Sigmoid colon (tissue), 6 donors: ENCODE measurements at regions not wholly inside any gene's neighbourhood (a gene's known extent, or its start where the extent isn't known, plus 50 kb on each side); places are given as distances from the start of the nearest gene placed in this dataset.

Experiments
- DNase-seq: peaks from one replicate; pipeline ENCODE4 v3.0.0-alpha.2; 2019
- H3K27ac ChIP-seq, 4 donors: fragments of 200-600 bp; sonication (generic); one replicate each; pipeline ENCODE4 v1.5.1; 2016 to 2019; ENCODE audit warnings: mild to moderate bottlenecking in 1 of 4
- H3K27me3 ChIP-seq, 3 donors: fragments of 200-600 bp; sonication (generic); one replicate each; pipeline ENCODE4 v1.5.1; 2019; ENCODE audit warnings: mild to moderate bottlenecking in 1 of 3
- H3K36me3 ChIP-seq, 4 donors: fragments of 200-600 bp; sonication (generic); one replicate each; pipeline ENCODE4 v1.5.1; 2016 to 2019
- H3K4me1 ChIP-seq, 4 donors: fragments of 200-600 bp; sonication (generic); one replicate each; pipeline ENCODE4 v1.5.1; 2017 to 2019
- H3K4me3 ChIP-seq, 4 donors: fragments of 200-600 bp; sonication (generic); one replicate each; pipeline ENCODE4 v1.5.1; 2017 to 2019; ENCODE audit warnings: mild to moderate bottlenecking in 2 of 4, moderate library complexity in 1 of 4
- H3K9me3 ChIP-seq, 4 donors: fragments of 200-600 bp in 3 of 4; sonication (generic) in 3 of 4; one replicate each; pipeline versions ENCODE4 v1.5.1 to v1.6.1; 2013 to 2019
- CTCF ChIP-seq, 4 experiments: fragments of 450-650 bp in 3 of 4; fragments of 200-600 bp in 1 of 4; IDR thresholded peaks; one replicate each; pipeline ENCODE4 v1.5.1; 2016 to 2019; ENCODE audit warnings: antibody characterized with exemption in 4 of 4, mild to moderate bottlenecking in 3 of 4, moderate library complexity in 2 of 4
- EP300 ChIP-seq, 4 donors: sonication (generic); formaldehyde crosslinking; IDR thresholded peaks; one replicate each; pipeline ENCODE4 v1.6.1; 2017; ENCODE audit warnings: antibody characterized with exemption in 4 of 4
- POLR2A ChIP-seq, 2 donors: fragments of 450-650 bp; IDR thresholded peaks; one replicate each; pipeline ENCODE4 v1.6.1; 2016; ENCODE audit warnings: antibody characterized with exemption in 2 of 2, mild to moderate bottlenecking in 2 of 2, moderate library complexity in 2 of 2
- POLR2AphosphoS5 ChIP-seq, 4 donors: sonication (generic); formaldehyde crosslinking; IDR thresholded peaks; one replicate each; pipeline ENCODE4 v1.6.1; 2017; ENCODE audit warnings: antibody characterized with exemption in 4 of 4
- WGBS, 2 donors: extraction: QIAGEN DNeasy Blood & Tissue Kit; methylation state at CpG; one replicate each; pipeline ENCODE4 v1.1.7; 2013; 5-methylcytosine and 5-hydroxymethylcytosine counted together
- intact Hi-C: fragments of 100-400 bp; cut with DNase I; formaldehyde crosslinking; loops from one replicate; pipeline ENCODE4 v1.15.1; 2023
- donor health status: healthy with polysubstance abuse.
- donor health status: healthy.

- Histone ChIP-seq H3K9me3 (no peaks in the 10 kb centered on the region), H3K27me3 (no peaks in the 10 kb centered on the region), H3K27ac (no peak overlapping the region), H3K36me3 (no peaks in the 10 kb centered on the region), H3K4me1 (no peaks in the 10 kb centered on the region), H3K4me3 (no peak overlapping the region)
- intact Hi-C loops, result no loop called here
- WGBS, 2 donors, result 62 to 64% methylated on average over 5 of the region's 5 CpGs
- no peak for TF ChIP-seq POLR2A (IDR thresholded peaks at IDR 0.05)
- TF ChIP-seq POLR2AphosphoS5 (IDR thresholded peaks at IDR 0.05), result no peak
- TF ChIP-seq EP300 (IDR thresholded peaks at IDR 0.05), result no peak
- DNase-seq, result no peak
Observed at GRCh38 chr1:229835226-229835625, 209.2 kb downstream of the URB2 start.

- no peak for DNase-seq
- H3K27me3 ChIP-seq, result no peaks in the 10 kb centered on the region
- WGBS, 2 donors, result 65 to 79% methylated on average over 9 of the region's 9 CpGs
- intact Hi-C loops, result no loop called here
- H3K9me3 ChIP-seq, result no peaks in the 10 kb centered on the region
- no peak overlapping the region for H3K4me3 ChIP-seq
- no peaks in the 10 kb centered on the region for H3K36me3 ChIP-seq
- TF ChIP-seq POLR2AphosphoS5 (IDR thresholded peaks at IDR 0.05) (no peak), POLR2A (IDR thresholded peaks at IDR 0.05) (no peak), EP300 (IDR thresholded peaks at IDR 0.05) (no peak), CTCF (IDR thresholded peaks at IDR 0.05) (no peak)
- H3K27ac ChIP-seq, result no peak overlapping the region
- no peaks in the 10 kb centered on the region for H3K4me1 ChIP-seq
Observed at GRCh38 chr1:229836324-229836723, 210.3 kb downstream of the URB2 start.

- Histone ChIP-seq H3K27me3 (no peaks in the 10 kb centered on the region), H3K36me3 (no peaks in the 10 kb centered on the region), H3K27ac (no peak overlapping the region), H3K9me3 (no peaks in the 10 kb centered on the region), H3K4me3 (no peak overlapping the region), H3K4me1 (no peaks in the 10 kb centered on the region)
- no peak for TF ChIP-seq EP300 (IDR thresholded peaks at IDR 0.05)
- no peak for TF ChIP-seq POLR2A (IDR thresholded peaks at IDR 0.05)
- no peak for TF ChIP-seq POLR2AphosphoS5 (IDR thresholded peaks at IDR 0.05)
- no peak for TF ChIP-seq CTCF (IDR thresholded peaks at IDR 0.05)
- WGBS, 2 donors, result 93 to 94% methylated on average over 7 of the region's 7 CpGs
- intact Hi-C loops, result no loop called here
- no peak for DNase-seq
Observed at GRCh38 chr1:229838204-229838603, 212.2 kb downstream of the URB2 start.

GRCh38 chr1:229839800-229840199 lies 213.8 kb downstream of the URB2 start:
- Histone ChIP-seq H3K9me3 (no peaks in the 10 kb centered on the region), H3K4me1 (peaks cover 0 to 15% (median 9%) of the 10 kb centered on the region in 4 donors), H3K27ac (no peak overlapping the region), H3K4me3 (no peak overlapping the region), H3K27me3 (no peaks in the 10 kb centered on the region), H3K36me3 (no peaks in the 10 kb centered on the region)
- TF ChIP-seq EP300 (IDR thresholded peaks at IDR 0.05) (no peak), POLR2A (IDR thresholded peaks at IDR 0.05) (no peak), POLR2AphosphoS5 (IDR thresholded peaks at IDR 0.05) (no peak), CTCF (IDR thresholded peaks at IDR 0.05) (no peak)
- intact Hi-C loops, result no loop called here
- no peak for DNase-seq
- 63 to 82% methylated on average over 3 of the region's 3 CpGs for WGBS, 2 donors

GRCh38 chr1:229841230-229841629 lies 215.2 kb downstream of the URB2 start:
- TF ChIP-seq EP300 (IDR thresholded peaks at IDR 0.05) (no peak), POLR2AphosphoS5 (IDR thresholded peaks at IDR 0.05) (no peak), CTCF (IDR thresholded peaks at IDR 0.05) (no peak)
- 62 to 86% methylated on average over 5 of the region's 5 CpGs for WGBS, 2 donors

More at GRCh38 chr1:229841230-229841629, 215.2 kb downstream of the URB2 start:
- no peak for DNase-seq
- Histone ChIP-seq H3K27me3 (no peaks in the 10 kb centered on the region), H3K27ac (no peak overlapping the region), H3K4me3 (no peak overlapping the region), H3K9me3 (no peaks in the 10 kb centered on the region), H3K4me1 (peaks cover 0 to 17% (median 10%) of the 10 kb centered on the region in 4 donors), H3K36me3 (no peaks in the 10 kb centered on the region)
- intact Hi-C loops, result no loop called here
